CD4-positive, alpha-beta T cell (primary cell): ENCODE measurements at regions not wholly inside any gene's neighbourhood (a gene's known extent, or its start where the extent isn't known, plus 50 kb on each side); places are given as distances from the start of the nearest gene placed in this dataset.

Experiments
- ATAC-seq: fragments of 200-7000 bp; cut with Tn5 transposase; one replicate; pipeline ENCODE4 v1.10.0; 2022; ENCODE audit warnings: mild to moderate bottlenecking; ENCODE audit not compliant: poor library complexity
- CTCF ChIA-PET: fragments of 350-600 bp; sonication (Branson Sonifier 250); formaldehyde crosslinking; loops from one replicate; lab custom pipeline; 2021; ENCODE audit warnings: antibody characterized with exemption, inconsistent platforms; lab: Charles Lee
- POLR2A ChIA-PET: fragments of 350-600 bp; sonication (Branson Sonifier 250); formaldehyde crosslinking; loops from one replicate; lab custom pipeline; 2021; ENCODE audit warnings: antibody characterized with exemption, inconsistent platforms; lab: Charles Lee
- DNase-seq, 14 experiments: peaks; one replicate each; pipeline ENCODE4 v3.0.0-alpha.2; 2013 to 2020; ENCODE audit warnings: mixed read lengths in 2 of 14
- H3K27ac ChIP-seq, 2 donors: one replicate each; pipeline versions ENCODE4 v1.5.1 to v1.7.0; 2013; ENCODE audit warnings: low read length in 2 of 2, low read depth in 1 of 2, mild to moderate bottlenecking in 1 of 2
- H3K27me3 ChIP-seq, 2 experiments: 1 replicate in 1 of 2; 2 replicates in 1 of 2; pipeline versions ENCODE4 v1.6.1 to v1.7.0; 2013; ENCODE audit warnings: low read length in 2 of 2, control low read depth in 1 of 2, mild to moderate bottlenecking in 1 of 2, moderate library complexity in 1 of 2; ENCODE audit not compliant: insufficient read depth in 2 of 2, control insufficient read depth in 1 of 2
- H3K36me3 ChIP-seq: one replicate; pipeline ENCODE4 v1.6.1; 2013; ENCODE audit warnings: low read length, control low read depth; ENCODE audit not compliant: insufficient read depth
- H3K4me1 ChIP-seq: one replicate; pipeline ENCODE4 v1.6.1; 2013; ENCODE audit warnings: low read length, control low read depth; ENCODE audit not compliant: insufficient read depth
- H3K4me3 ChIP-seq: one replicate; pipeline ENCODE4 v1.5.1; 2013; ENCODE audit warnings: mild to moderate bottlenecking, low read length, moderate library complexity
- H3K9me3 ChIP-seq, 2 experiments: 1 replicate in 1 of 2; 2 replicates in 1 of 2; pipeline versions ENCODE4 v1.6.1 to v1.7.0; 2013; ENCODE audit warnings: low read length in 2 of 2, mild to moderate bottlenecking in 2 of 2, control low read depth in 1 of 2, moderate library complexity in 1 of 2; ENCODE audit not compliant: control insufficient read depth in 1 of 2, insufficient read depth in 1 of 2
- H3K27ac Mint-ChIP-seq: one replicate; pipeline ENCODE4 v1.8.0; 2020; ENCODE audit warnings: mixed read lengths
- H3K27me3 Mint-ChIP-seq: one replicate; pipeline ENCODE4 v1.8.0; 2021; ENCODE audit warnings: mixed read lengths
- H3K36me3 Mint-ChIP-seq: one replicate; pipeline ENCODE4 v1.8.0; 2021; ENCODE audit warnings: low read depth, mixed read lengths
- H3K4me1 Mint-ChIP-seq: one replicate; pipeline ENCODE4 v1.8.0; 2021; ENCODE audit warnings: low read depth, mixed read lengths
- H3K4me3 Mint-ChIP-seq: one replicate; pipeline ENCODE4 v1.8.0; 2020; ENCODE audit warnings: mild to moderate bottlenecking, mixed read lengths
- H3K9me3 Mint-ChIP-seq: one replicate; pipeline ENCODE4 v1.8.0; 2020; ENCODE audit warnings: mixed read lengths
- intact Hi-C, 2 experiments: fragments of 100-400 bp; cut with DNase I in 1 of 2; cut with micrococcal nuclease in 1 of 2; formaldehyde crosslinking; loops; one replicate each; pipeline versions ENCODE4 v1.15.1 to v1.9.0; 2023 to 2025; cut with DNase I, micrococcal nuclease
- TF ChIP-seq, protein P1 (sequence below): fragments of 200-600 bp; IDR thresholded peaks from one replicate; pipeline ENCODE4 v1.8.0; 2022; ENCODE audit warnings: antibody characterized with exemption, mild to moderate bottlenecking

DNA sequence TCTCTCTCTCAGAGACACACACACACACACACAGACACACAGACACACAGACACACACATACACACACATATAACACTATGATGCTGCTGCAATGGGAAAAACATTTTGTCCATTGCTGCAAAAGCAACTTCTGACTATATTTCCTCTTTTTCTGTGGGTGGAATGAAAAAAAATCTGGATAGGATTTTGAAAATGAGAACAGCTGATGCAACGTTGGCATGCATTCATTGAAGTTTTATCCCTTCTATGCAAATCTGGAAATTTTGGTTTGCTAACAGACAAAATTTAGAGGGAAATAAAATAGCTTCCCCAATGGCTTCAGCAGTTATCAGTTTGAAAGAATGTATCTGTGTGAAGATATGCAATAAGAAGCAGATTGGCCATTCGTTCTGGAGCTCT lies 763.4 kb upstream of the GRM7 start:
- Histone ChIP-seq H3K9me3 (no peaks in the 10 kb centered on the region), H3K27me3 (no peaks in the 10 kb centered on the region), H3K36me3 (no peaks in the 10 kb centered on the region), H3K4me3 (no peak overlapping the region), H3K27ac (no peak overlapping the region), H3K4me1 (no peaks in the 10 kb centered on the region)
- H3K4me1 Mint-ChIP-seq = no peaks in the 10 kb centered on the region
- ChIA-PET POLR2A (no interaction called here), CTCF (no interaction called here)
- ATAC-seq (no peak), DNase-seq (no peak)
- H3K36me3 Mint-ChIP-seq = no peaks in the 10 kb centered on the region
- H3K4me3 Mint-ChIP-seq = no peak overlapping the region
- H3K27me3 Mint-ChIP-seq = no peaks in the 10 kb centered on the region
- TF ChIP-seq, protein P1, sequence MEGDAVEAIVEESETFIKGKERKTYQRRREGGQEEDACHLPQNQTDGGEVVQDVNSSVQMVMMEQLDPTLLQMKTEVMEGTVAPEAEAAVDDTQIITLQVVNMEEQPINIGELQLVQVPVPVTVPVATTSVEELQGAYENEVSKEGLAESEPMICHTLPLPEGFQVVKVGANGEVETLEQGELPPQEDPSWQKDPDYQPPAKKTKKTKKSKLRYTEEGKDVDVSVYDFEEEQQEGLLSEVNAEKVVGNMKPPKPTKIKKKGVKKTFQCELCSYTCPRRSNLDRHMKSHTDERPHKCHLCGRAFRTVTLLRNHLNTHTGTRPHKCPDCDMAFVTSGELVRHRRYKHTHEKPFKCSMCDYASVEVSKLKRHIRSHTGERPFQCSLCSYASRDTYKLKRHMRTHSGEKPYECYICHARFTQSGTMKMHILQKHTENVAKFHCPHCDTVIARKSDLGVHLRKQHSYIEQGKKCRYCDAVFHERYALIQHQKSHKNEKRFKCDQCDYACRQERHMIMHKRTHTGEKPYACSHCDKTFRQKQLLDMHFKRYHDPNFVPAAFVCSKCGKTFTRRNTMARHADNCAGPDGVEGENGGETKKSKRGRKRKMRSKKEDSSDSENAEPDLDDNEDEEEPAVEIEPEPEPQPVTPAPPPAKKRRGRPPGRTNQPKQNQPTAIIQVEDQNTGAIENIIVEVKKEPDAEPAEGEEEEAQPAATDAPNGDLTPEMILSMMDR = no peak
- H3K27ac Mint-ChIP-seq = no peak overlapping the region
- intact Hi-C loops = no loop called here
- H3K9me3 Mint-ChIP-seq = peaks cover 5% of the 10 kb centered on the region

DNA sequence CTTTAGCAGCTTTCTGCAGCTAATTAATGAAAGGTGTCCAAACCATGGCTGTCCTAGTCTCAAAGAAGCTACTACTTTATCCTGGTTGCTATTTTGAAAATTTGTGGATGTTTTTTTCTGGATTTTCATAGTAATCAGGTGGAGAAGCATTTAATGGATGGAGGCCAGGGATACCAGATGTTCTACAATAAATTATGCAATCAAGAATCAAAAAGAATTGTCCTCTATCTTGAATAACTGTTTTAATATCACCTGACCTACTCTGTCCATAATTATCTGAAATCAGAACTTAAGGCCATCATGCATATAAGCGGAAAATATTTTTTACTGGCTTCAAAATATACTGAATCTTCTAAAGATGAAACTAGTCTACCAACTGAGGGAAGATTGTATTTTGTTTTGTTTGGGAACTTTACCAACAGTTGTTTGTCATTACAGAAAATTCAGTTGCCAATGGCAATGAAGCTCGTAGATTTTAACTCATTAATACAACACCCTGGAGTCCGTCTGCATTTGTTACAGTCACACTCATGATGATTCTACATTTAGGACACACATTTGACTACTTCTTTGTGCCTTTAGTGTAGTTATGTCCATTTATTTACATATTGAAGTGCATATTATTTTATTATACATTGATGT lies 762.3 kb upstream of the GRM7 start:
- TF ChIP-seq, protein P1 = no peak
- Mint-ChIP-seq H3K4me1 (no peaks in the 10 kb centered on the region), H3K27me3 (no peaks in the 10 kb centered on the region), H3K9me3 (peaks cover 5% of the 10 kb centered on the region), H3K4me3 (no peak overlapping the region), H3K27ac (no peak overlapping the region), H3K36me3 (no peaks in the 10 kb centered on the region)
- ChIA-PET POLR2A (no interaction called here), CTCF (no interaction called here)
- Histone ChIP-seq H3K4me1 (no peaks in the 10 kb centered on the region), H3K4me3 (no peak overlapping the region), H3K9me3 (no peaks in the 10 kb centered on the region), H3K27me3 (no peaks in the 10 kb centered on the region), H3K27ac (no peak overlapping the region), H3K36me3 (no peaks in the 10 kb centered on the region)
- DNase-seq (no peak), ATAC-seq (no peak)
- intact Hi-C loops = no loop called here

DNA sequence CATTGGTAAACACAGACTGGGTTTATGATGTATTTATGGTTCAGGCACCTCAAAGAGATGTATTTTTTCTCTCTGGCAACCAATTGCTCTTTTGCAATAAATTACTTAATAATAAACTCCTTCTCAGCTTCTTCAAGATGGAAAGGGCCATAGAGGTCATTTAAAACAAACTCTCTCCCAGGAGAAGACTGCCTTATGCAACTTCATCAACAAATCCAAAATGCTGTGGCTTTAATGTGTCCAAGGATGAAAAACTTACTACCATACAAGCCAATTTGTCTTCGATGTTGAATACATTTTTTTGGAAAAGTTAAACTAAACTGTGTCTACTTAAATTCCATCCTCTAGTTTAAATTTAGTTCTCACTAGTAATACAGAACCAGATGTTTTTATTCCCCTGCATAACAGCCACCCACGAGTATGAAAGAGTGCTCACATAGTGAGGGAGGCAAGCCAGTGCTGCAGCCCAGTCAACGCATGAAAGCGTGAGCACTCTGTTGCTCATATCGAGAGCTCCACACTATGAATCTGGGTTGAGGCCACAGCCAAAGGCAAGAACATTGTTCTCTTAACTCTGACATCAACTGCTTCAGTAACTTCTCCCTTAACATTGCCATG lies 761.3 kb upstream of the GRM7 start:
- Histone ChIP-seq H3K9me3 (no peaks in the 10 kb centered on the region), H3K4me1 (no peaks in the 10 kb centered on the region), H3K27me3 (no peaks in the 10 kb centered on the region), H3K27ac (no peak overlapping the region), H3K4me3 (no peak overlapping the region), H3K36me3 (no peaks in the 10 kb centered on the region)
- ATAC-seq (no peak), DNase-seq (no peak)
- Mint-ChIP-seq H3K36me3 (no peaks in the 10 kb centered on the region), H3K27me3 (no peaks in the 10 kb centered on the region), H3K4me1 (no peaks in the 10 kb centered on the region), H3K4me3 (no peak overlapping the region), H3K9me3 (peaks cover 7% of the 10 kb centered on the region), H3K27ac (no peak overlapping the region)
- intact Hi-C loops = no loop called here
- TF ChIP-seq, protein P1 = no peak
- CTCF ChIA-PET = no interaction called here
- POLR2A ChIA-PET = no interaction called here
